HL-60 (cell line): ENCODE measurements at regions not wholly inside any gene's neighbourhood (a gene's known extent, or its start where the extent isn't known, plus 50 kb on each side); places are given as distances from the start of the nearest gene placed in this dataset.

Experiments
- DNase-seq, 2 experiments: peaks; one replicate each; pipeline ENCODE4 v3.0.0-alpha.2; 2010 to 2020; ENCODE audit warnings: low read depth in 1 of 2, low spot score in 1 of 2
- H3K27ac ChIP-seq: fragments of 250-450 bp; sonication (Bioruptor Pico); replicated peaks from 2 replicates; pipeline ENCODE4 v1.5.1; 2020; ENCODE audit warnings: mild to moderate bottlenecking, moderate library complexity
- H3K27me3 ChIP-seq: fragments of 250-450 bp; sonication (Bioruptor Pico); 2 replicates; pipeline ENCODE4 v1.5.1; 2021; ENCODE audit warnings: mild to moderate bottlenecking, moderate library complexity; ENCODE audit not compliant: insufficient read depth, poor library complexity, severe bottlenecking
- H3K4me3 ChIP-seq: replicated peaks from 2 replicates; pipeline ENCODE4 v1.5.1; 2011; ENCODE audit warnings: mild to moderate bottlenecking, control low read depth, low read length; ENCODE audit not compliant: insufficient read depth
- GABPA ChIP-seq: IDR thresholded peaks from 2 replicates; pipeline ENCODE4 v1.6.1; 2012; ENCODE audit warnings: low read depth
- POLR2AphosphoS5 ChIP-seq: IDR thresholded peaks from 2 replicates; pipeline ENCODE4 v1.6.1; 2012; ENCODE audit warnings: low read depth
- SPI1 ChIP-seq: IDR thresholded peaks from 2 replicates; pipeline ENCODE4 v1.6.1; 2012; ENCODE audit warnings: low read depth, mild to moderate bottlenecking, borderline replicate concordance
- TF ChIP-seq, protein P1 (sequence below): IDR thresholded peaks from one replicate; pipeline ENCODE4 v1.5.1; 2011; ENCODE audit warnings: low read length, control low read depth, inconsistent platforms; ENCODE audit not compliant: insufficient read depth
- TF ChIP-seq, protein P2 (sequence below): IDR thresholded peaks from 2 replicates; pipeline ENCODE4 v1.6.1; 2012; ENCODE audit warnings: low read depth; ENCODE audit not compliant: insufficient replicate concordance

DNA sequence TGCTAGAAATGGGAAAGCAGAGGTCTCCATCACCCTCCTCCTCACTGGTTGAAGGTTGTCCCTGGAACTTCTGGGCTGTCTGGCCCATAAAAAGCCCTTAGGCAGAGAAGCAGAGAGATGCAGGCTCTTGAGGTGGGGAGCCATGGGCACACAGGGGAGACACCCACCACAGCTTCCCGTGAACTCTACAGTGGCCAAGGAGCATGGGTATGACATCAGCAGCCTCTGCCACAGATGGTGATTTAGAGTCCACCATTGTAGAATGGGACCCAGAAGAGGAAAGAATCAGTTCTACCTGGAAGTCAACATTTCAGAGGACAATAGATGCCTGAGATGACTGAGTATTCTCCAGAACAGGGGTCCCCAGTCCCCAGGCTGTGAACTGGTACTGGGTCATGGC lies 105.6 kb upstream of the LRRN1 start:
- DNase-seq = no peak
- Histone ChIP-seq H3K27ac (no peak overlapping the region), H3K27me3 (no peaks in the 10 kb centered on the region), H3K4me3 (no peak overlapping the region)
- TF ChIP-seq GABPA (no peak), SPI1 (no peak)
- TF ChIP-seq, protein P1, sequence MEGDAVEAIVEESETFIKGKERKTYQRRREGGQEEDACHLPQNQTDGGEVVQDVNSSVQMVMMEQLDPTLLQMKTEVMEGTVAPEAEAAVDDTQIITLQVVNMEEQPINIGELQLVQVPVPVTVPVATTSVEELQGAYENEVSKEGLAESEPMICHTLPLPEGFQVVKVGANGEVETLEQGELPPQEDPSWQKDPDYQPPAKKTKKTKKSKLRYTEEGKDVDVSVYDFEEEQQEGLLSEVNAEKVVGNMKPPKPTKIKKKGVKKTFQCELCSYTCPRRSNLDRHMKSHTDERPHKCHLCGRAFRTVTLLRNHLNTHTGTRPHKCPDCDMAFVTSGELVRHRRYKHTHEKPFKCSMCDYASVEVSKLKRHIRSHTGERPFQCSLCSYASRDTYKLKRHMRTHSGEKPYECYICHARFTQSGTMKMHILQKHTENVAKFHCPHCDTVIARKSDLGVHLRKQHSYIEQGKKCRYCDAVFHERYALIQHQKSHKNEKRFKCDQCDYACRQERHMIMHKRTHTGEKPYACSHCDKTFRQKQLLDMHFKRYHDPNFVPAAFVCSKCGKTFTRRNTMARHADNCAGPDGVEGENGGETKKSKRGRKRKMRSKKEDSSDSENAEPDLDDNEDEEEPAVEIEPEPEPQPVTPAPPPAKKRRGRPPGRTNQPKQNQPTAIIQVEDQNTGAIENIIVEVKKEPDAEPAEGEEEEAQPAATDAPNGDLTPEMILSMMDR = no peak

DNA sequence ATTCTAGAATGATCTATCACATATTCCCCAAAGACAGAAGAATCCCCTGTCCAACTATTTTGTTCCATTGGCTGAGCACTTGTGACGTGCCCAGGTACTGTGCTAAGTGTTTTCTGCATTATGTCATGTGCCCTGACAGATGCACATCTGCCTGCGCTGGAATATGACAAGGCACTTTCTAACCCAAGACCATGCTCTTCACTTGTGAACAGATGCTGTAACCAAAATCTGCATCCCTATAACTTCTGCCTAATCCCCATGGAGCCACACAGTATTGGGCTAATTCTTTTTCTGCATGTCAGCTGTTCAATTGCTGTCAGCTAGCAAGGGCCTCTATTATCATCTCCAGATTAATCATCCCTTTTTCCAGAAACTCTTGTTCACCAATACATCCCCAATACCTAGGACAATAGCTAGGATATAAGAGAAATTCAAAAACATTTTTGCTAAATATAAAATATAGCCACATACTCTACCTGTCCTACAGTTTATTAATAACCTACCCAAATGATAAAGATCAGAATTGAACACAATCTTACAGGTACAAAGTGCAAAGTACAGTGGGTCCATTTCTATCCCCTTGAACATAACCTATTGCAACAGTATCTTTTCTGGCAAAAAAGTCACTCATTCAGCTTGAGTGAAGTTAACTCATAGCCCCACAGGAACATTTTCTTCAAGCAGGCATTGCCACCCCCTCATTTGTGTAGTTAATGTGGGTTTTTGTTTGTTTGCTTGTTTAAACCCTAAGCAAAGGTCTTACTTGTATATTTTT lies 109.4 kb upstream of the LRRN1 start:
- Histone ChIP-seq H3K27me3 (no peaks in the 10 kb centered on the region), H3K4me3 (no peak overlapping the region), H3K27ac (no peak overlapping the region)
- TF ChIP-seq SPI1 (no peak), GABPA (no peak), POLR2AphosphoS5 (no peak)
- TF ChIP-seq, protein P1 = no peak
- TF ChIP-seq, protein P2, sequence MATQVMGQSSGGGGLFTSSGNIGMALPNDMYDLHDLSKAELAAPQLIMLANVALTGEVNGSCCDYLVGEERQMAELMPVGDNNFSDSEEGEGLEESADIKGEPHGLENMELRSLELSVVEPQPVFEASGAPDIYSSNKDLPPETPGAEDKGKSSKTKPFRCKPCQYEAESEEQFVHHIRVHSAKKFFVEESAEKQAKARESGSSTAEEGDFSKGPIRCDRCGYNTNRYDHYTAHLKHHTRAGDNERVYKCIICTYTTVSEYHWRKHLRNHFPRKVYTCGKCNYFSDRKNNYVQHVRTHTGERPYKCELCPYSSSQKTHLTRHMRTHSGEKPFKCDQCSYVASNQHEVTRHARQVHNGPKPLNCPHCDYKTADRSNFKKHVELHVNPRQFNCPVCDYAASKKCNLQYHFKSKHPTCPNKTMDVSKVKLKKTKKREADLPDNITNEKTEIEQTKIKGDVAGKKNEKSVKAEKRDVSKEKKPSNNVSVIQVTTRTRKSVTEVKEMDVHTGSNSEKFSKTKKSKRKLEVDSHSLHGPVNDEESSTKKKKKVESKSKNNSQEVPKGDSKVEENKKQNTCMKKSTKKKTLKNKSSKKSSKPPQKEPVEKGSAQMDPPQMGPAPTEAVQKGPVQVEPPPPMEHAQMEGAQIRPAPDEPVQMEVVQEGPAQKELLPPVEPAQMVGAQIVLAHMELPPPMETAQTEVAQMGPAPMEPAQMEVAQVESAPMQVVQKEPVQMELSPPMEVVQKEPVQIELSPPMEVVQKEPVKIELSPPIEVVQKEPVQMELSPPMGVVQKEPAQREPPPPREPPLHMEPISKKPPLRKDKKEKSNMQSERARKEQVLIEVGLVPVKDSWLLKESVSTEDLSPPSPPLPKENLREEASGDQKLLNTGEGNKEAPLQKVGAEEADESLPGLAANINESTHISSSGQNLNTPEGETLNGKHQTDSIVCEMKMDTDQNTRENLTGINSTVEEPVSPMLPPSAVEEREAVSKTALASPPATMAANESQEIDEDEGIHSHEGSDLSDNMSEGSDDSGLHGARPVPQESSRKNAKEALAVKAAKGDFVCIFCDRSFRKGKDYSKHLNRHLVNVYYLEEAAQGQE = no peak
- DNase-seq = no peak

DNA sequence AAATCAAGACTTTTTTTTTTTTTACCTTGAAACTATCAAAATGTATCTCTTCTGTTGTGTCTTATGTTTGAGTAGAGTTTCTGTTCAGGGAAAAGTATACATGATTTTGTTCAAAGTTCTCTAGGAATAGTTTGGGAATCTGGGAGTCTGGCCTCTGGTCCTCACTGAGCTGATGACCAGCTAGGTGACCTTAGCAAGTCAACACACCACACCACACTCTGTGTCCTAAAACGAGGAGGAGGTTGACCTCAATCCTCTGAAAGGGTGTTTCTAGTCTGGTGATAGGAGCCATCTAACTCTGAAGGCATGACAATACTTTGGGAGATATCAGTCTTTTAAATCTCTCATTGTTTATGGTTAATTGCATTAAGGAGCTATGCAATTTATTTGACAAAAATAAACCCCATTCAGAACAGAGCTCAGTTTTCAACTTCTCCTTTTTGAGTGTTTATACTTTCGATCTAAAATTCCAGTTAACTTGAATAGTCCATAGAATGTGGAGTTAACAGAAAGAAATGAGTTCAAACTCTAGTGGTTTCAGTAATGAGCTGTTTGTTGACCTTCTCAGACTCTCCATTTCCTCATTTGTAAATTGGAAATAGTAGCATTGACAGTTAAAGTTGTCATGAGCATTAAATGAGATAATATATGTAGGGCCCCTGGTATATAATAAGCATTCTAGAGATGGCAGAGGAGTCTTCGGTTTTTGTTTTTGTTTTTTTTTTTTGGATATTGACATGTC lies 112.2 kb upstream of the LRRN1 start:
- Histone ChIP-seq H3K4me3 (no peak overlapping the region), H3K27ac (no peak overlapping the region), H3K27me3 (no peaks in the 10 kb centered on the region)
- no peak for TF ChIP-seq SPI1
- TF ChIP-seq GABPA = no peak
- TF ChIP-seq, protein P2 = no peak
- no peak for TF ChIP-seq POLR2AphosphoS5
- TF ChIP-seq, protein P1 = no peak
- DNase-seq = no peak
